Liver (tissue), 8 donors: ENCODE measurements at regions not wholly inside any gene's neighbourhood (a gene's known extent, or its start where the extent isn't known, plus 50 kb on each side); places are given as distances from the start of the nearest gene placed in this dataset.

Source experiments
- DNase-seq: peaks from one replicate; pipeline ENCODE4 v3.0.0-alpha.2; 2017; ENCODE audit warnings: low spot score
- H3K27ac ChIP-seq, 2 donors: one replicate each; pipeline ENCODE4 v1.7.0; 2013; ENCODE audit warnings: inconsistent platforms in 2 of 2, low read length in 2 of 2, control low read depth in 1 of 2, low read depth in 1 of 2, mild to moderate bottlenecking in 1 of 2
- H3K27me3 ChIP-seq, 4 donors: one replicate each; pipeline versions ENCODE4 v1.6.1 to v1.7.0; 2013; ENCODE audit warnings: low read length in 3 of 4, inconsistent platforms in 1 of 4, mild to moderate bottlenecking in 1 of 4, moderate library complexity in 1 of 4; ENCODE audit not compliant: control insufficient read depth in 4 of 4, insufficient read depth in 4 of 4
- H3K36me3 ChIP-seq, 4 donors: one replicate each; pipeline versions ENCODE4 v1.6.1 to v1.7.0; 2013; ENCODE audit warnings: low read length in 3 of 4, mild to moderate bottlenecking in 3 of 4, low read depth in 1 of 4, moderate library complexity in 1 of 4; ENCODE audit not compliant: control insufficient read depth in 4 of 4, insufficient read depth in 3 of 4
- H3K4me1 ChIP-seq, 4 donors: one replicate each; pipeline versions ENCODE4 v1.6.1 to v1.7.0; 2013; ENCODE audit warnings: low read length in 3 of 4, mild to moderate bottlenecking in 3 of 4, moderate library complexity in 1 of 4; ENCODE audit not compliant: control insufficient read depth in 4 of 4, insufficient read depth in 4 of 4
- H3K4me3 ChIP-seq, 3 donors: one replicate each; pipeline versions ENCODE4 v1.6.1 to v1.7.0; 2013; ENCODE audit warnings: low read length in 3 of 3, control low read depth in 1 of 3, low read depth in 1 of 3, mild to moderate bottlenecking in 1 of 3
- H3K9ac ChIP-seq, 2 donors: one replicate each; pipeline ENCODE4 v1.7.0; 2013; ENCODE audit warnings: low read length in 2 of 2, mild to moderate bottlenecking in 2 of 2, moderate library complexity in 2 of 2, control low read depth in 1 of 2, low read depth in 1 of 2
- H3K9me3 ChIP-seq, 4 donors: one replicate each; pipeline versions ENCODE4 v1.6.1 to v1.7.0; 2013; ENCODE audit warnings: low read length in 3 of 4; ENCODE audit not compliant: control insufficient read depth in 4 of 4
- CTCF ChIP-seq: fragments of 150-350 bp; IDR thresholded peaks from 2 replicates; pipeline ENCODE4 v1.5.1; 2017; ENCODE audit warnings: improper control_type of control experiment, low read depth, low read length; ENCODE audit not compliant: missing input control
- EGR1 ChIP-seq, 2 donors: IDR thresholded peaks; 2 replicates each; pipeline ENCODE4 v1.6.1; 2016 to 2018; ENCODE audit warnings: antibody characterized with exemption in 2 of 2, low read depth in 2 of 2
- FOXA1 ChIP-seq: IDR thresholded peaks from 2 replicates; pipeline ENCODE4 v1.6.1; 2016; ENCODE audit warnings: antibody characterized with exemption
- FOXA2 ChIP-seq: IDR thresholded peaks from 2 replicates; pipeline ENCODE4 v1.6.1; 2016; ENCODE audit warnings: antibody characterized with exemption
- GABPA ChIP-seq, 2 donors: IDR thresholded peaks in 1 of 2; conservative IDR thresholded peaks in 1 of 2; 2 replicates each; pipeline ENCODE4 v1.6.1; 2016; ENCODE audit warnings: antibody characterized with exemption in 2 of 2, mild to moderate bottlenecking in 1 of 2, moderate library complexity in 1 of 2
- HNF4A ChIP-seq, 2 donors: conservative IDR thresholded peaks; 2 replicates each; pipeline ENCODE4 v1.6.1; 2016; ENCODE audit warnings: antibody characterized with exemption in 2 of 2, mild to moderate bottlenecking in 2 of 2
- HNF4G ChIP-seq: IDR thresholded peaks from 2 replicates; pipeline ENCODE4 v1.6.1; 2016; ENCODE audit warnings: antibody characterized with exemption
- MAX ChIP-seq: IDR thresholded peaks from 2 replicates; pipeline ENCODE4 v1.6.1; 2016; ENCODE audit warnings: antibody characterized with exemption
- RXRA ChIP-seq, 2 donors: IDR thresholded peaks; 2 replicates each; pipeline ENCODE4 v1.6.1; 2017 to 2018; ENCODE audit warnings: antibody characterized with exemption in 2 of 2, mild to moderate bottlenecking in 1 of 2
- SP1 ChIP-seq: IDR thresholded peaks from 2 replicates; pipeline ENCODE4 v1.6.1; 2018; ENCODE audit warnings: antibody characterized with exemption, mild to moderate bottlenecking
- TAF1 ChIP-seq: conservative IDR thresholded peaks from 2 replicates; pipeline ENCODE4 v1.6.1; 2016; ENCODE audit warnings: antibody characterized with exemption, mild to moderate bottlenecking
- YY1 ChIP-seq: IDR thresholded peaks from 2 replicates; pipeline ENCODE4 v1.6.1; 2016; ENCODE audit warnings: antibody characterized with exemption, mild to moderate bottlenecking
- WGBS: extraction: QIAGEN DNeasy Blood & Tissue Kit; methylation state at CpG from one replicate; pipeline ENCODE4 v1.1.7; 2013; 5-methylcytosine and 5-hydroxymethylcytosine counted together
- TF ChIP-seq, protein P1 (sequence below): IDR thresholded peaks from 2 replicates; pipeline ENCODE4 v1.6.1; 2016; ENCODE audit warnings: antibody characterized with exemption
- TF ChIP-seq, protein P2 (sequence below): IDR thresholded peaks from 2 replicates; pipeline ENCODE4 v1.6.1; 2016; ENCODE audit warnings: antibody characterized with exemption, mild to moderate bottlenecking
- TF ChIP-seq, protein P3 (sequence below): IDR thresholded peaks from 2 replicates; pipeline ENCODE4 v1.6.1; 2016; ENCODE audit warnings: antibody characterized with exemption
- donor health status: healthy.
- donor health status: healthy.
- donor health status: healthy.
- donor health status: healthy.
- donor health status: healthy.

DNA sequence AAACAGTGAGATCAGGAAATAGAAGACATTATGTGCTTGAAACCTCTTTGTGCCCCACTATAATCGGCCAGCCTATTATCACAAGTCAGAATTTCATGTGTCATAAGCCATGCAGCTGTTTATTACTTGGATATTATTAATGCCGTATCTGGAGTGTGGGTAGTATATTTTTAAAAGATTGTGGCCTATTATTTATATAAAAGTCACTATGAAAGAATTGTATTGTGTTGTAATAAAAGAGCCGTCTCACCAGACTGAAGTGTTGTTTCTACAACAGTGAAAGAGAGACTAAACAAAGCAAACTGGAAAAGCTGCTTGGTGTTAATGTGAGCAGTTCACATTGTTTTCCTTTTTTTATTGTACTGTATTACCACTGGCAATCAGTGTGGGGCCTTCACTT lies 449.1 kb downstream of the PSAT1 start:
- TF ChIP-seq, protein P1, sequence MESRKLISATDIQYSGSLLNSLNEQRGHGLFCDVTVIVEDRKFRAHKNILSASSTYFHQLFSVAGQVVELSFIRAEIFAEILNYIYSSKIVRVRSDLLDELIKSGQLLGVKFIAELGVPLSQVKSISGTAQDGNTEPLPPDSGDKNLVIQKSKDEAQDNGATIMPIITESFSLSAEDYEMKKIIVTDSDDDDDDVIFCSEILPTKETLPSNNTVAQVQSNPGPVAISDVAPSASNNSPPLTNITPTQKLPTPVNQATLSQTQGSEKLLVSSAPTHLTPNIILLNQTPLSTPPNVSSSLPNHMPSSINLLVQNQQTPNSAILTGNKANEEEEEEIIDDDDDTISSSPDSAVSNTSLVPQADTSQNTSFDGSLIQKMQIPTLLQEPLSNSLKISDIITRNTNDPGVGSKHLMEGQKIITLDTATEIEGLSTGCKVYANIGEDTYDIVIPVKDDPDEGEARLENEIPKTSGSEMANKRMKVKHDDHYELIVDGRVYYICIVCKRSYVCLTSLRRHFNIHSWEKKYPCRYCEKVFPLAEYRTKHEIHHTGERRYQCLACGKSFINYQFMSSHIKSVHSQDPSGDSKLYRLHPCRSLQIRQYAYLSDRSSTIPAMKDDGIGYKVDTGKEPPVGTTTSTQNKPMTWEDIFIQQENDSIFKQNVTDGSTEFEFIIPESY: no peak
- no peak for TF ChIP-seq SP1
- TF ChIP-seq, protein P2, sequence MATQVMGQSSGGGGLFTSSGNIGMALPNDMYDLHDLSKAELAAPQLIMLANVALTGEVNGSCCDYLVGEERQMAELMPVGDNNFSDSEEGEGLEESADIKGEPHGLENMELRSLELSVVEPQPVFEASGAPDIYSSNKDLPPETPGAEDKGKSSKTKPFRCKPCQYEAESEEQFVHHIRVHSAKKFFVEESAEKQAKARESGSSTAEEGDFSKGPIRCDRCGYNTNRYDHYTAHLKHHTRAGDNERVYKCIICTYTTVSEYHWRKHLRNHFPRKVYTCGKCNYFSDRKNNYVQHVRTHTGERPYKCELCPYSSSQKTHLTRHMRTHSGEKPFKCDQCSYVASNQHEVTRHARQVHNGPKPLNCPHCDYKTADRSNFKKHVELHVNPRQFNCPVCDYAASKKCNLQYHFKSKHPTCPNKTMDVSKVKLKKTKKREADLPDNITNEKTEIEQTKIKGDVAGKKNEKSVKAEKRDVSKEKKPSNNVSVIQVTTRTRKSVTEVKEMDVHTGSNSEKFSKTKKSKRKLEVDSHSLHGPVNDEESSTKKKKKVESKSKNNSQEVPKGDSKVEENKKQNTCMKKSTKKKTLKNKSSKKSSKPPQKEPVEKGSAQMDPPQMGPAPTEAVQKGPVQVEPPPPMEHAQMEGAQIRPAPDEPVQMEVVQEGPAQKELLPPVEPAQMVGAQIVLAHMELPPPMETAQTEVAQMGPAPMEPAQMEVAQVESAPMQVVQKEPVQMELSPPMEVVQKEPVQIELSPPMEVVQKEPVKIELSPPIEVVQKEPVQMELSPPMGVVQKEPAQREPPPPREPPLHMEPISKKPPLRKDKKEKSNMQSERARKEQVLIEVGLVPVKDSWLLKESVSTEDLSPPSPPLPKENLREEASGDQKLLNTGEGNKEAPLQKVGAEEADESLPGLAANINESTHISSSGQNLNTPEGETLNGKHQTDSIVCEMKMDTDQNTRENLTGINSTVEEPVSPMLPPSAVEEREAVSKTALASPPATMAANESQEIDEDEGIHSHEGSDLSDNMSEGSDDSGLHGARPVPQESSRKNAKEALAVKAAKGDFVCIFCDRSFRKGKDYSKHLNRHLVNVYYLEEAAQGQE: no peak
- DNase-seq: no peak
- H3K9ac ChIP-seq: no peak overlapping the region
- H3K4me3 ChIP-seq: no peak overlapping the region
- no peak overlapping the region for H3K27ac ChIP-seq
- H3K9me3 ChIP-seq: peaks cover 0 to 3% (median 0%) of the 10 kb centered on the region in 4 donors
- H3K27me3 ChIP-seq: no peaks in the 10 kb centered on the region
- no peaks in the 10 kb centered on the region for H3K4me1 ChIP-seq
- H3K36me3 ChIP-seq: no peaks in the 10 kb centered on the region
- 71% methylated on average over 3 of the region's 3 CpGs for WGBS

- H3K4me3 ChIP-seq: no peak overlapping the region
- TF ChIP-seq HNF4G (no peak), RXRA (IDR thresholded peaks at IDR 0.05) (no peak), GABPA (IDR thresholded peaks at IDR 0.05 in 1 of 2, conservative IDR thresholded peaks at IDR 0.05 in 1 of 2) (no peak), EGR1 (IDR thresholded peaks at IDR 0.05; ENCODE audit: low read depth in 2 of 2) (no peak), MAX (no peak), YY1 (no peak), HNF4A (conservative IDR thresholded peaks at IDR 0.05) (no peak), FOXA2 (no peak), CTCF (no peak), FOXA1 (no peak), TAF1 (no peak)
- TF ChIP-seq, protein P3, sequence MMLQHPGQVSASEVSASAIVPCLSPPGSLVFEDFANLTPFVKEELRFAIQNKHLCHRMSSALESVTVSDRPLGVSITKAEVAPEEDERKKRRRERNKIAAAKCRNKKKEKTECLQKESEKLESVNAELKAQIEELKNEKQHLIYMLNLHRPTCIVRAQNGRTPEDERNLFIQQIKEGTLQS: no peak
- TF ChIP-seq, protein P2: no peak
- TF ChIP-seq, protein P1: no peak
- no peak overlapping the region for H3K9ac ChIP-seq
- no peaks in the 10 kb centered on the region for H3K4me1 ChIP-seq
- no peak for DNase-seq
- no peaks in the 10 kb centered on the region for H3K36me3 ChIP-seq
- H3K27me3 ChIP-seq: no peaks in the 10 kb centered on the region
- H3K27ac ChIP-seq: no peak overlapping the region
- H3K9me3 ChIP-seq: no peaks in the 10 kb centered on the region
These were observed 456.1 kb downstream of the PSAT1 start for GRCh38 chr9:78753039-78753438.
